HepG2 (cell line): ENCODE measurements at regions not wholly inside any gene's neighbourhood (a gene's known extent, or its start where the extent isn't known, plus 50 kb on each side); places are given as distances from the start of the nearest gene placed in this dataset.

Experiments
- DNMT3B ChIP-seq: conservative IDR thresholded peaks from 2 replicates; pipeline ENCODE4 v1.6.1; 2016; ENCODE audit warnings: missing biosample characterization, control low read depth
- HOXD1 ChIP-seq: sonication (generic); formaldehyde crosslinking; IDR thresholded peaks from 2 replicates; pipeline ENCODE4 v1.5.0; 2020; ENCODE audit warnings: missing genetic modification reagents
- KIAA2018 ChIP-seq: sonication (generic); formaldehyde crosslinking; IDR thresholded peaks from 2 replicates; pipeline ENCODE4 v1.5.0; 2020; ENCODE audit warnings: mild to moderate bottlenecking, missing genetic modification reagents, borderline replicate concordance
- TEF ChIP-seq: sonication (generic); formaldehyde crosslinking; IDR thresholded peaks from 2 replicates; pipeline ENCODE4 v1.5.0; 2020; ENCODE audit warnings: missing genetic modification reagents
- ZMYM3 ChIP-seq: sonication (generic); formaldehyde crosslinking; IDR thresholded peaks from 2 replicates; pipeline ENCODE4 v1.5.1; 2020; ENCODE audit warnings: mild to moderate bottlenecking, missing genetic modification reagents
- ZNF280B ChIP-seq: sonication (generic); formaldehyde crosslinking; IDR thresholded peaks from 2 replicates; pipeline ENCODE4 v1.5.0; 2020; ENCODE audit warnings: missing genetic modification reagents, mild to moderate bottlenecking, borderline replicate concordance
- ZNF484 ChIP-seq: sonication (generic); formaldehyde crosslinking; IDR thresholded peaks from 2 replicates; pipeline ENCODE4 v1.5.1; 2020; ENCODE audit warnings: mild to moderate bottlenecking, low read depth, missing genetic modification reagents, borderline replicate concordance
- ZNF609 ChIP-seq: sonication (generic); formaldehyde crosslinking; IDR thresholded peaks from 2 replicates; pipeline ENCODE4 v1.4.0; 2020; ENCODE audit warnings: mild to moderate bottlenecking, missing genetic modification reagents, borderline replicate concordance
- ZSCAN5A ChIP-seq: sonication (generic); formaldehyde crosslinking; IDR thresholded peaks from 2 replicates; pipeline ENCODE4 v1.8.0; 2022; ENCODE audit warnings: mild to moderate bottlenecking, missing genetic modification reagents, borderline replicate concordance

GRCh38 chr20:50366270-50367103 is 143.7 kb upstream of the PTPN1 start (continued):
- TF ChIP-seq KIAA2018 (CRISPR knock-in tag) = no peak
- peak; percentile 97 for TF ChIP-seq HOXD1
- no peak for TF ChIP-seq ZNF484 (CRISPR knock-in tag)
- TF ChIP-seq ZSCAN5A (CRISPR knock-in tag) = peak; percentile 68; the same call in 1 of the 2 replicates
- no peak for TF ChIP-seq ZNF280B
- TF ChIP-seq TEF (CRISPR knock-in tag) = 0 out of 2 replicates have a peak, but pooled peaks have one; percentile 55
- 0 out of 2 replicates have a peak, but pooled peaks have one; percentile 72 for TF ChIP-seq DNMT3B (CRISPR knock-in tag)
- peak; percentile 96 for TF ChIP-seq ZMYM3 (CRISPR knock-in tag)
- peak; percentile 86; the same call in 1 of the 2 replicates for TF ChIP-seq ZNF609 (CRISPR knock-in tag)
